ENCODE measurements at regions not wholly inside any gene's neighbourhood (a gene's known extent, or its start where the extent isn't known, plus 50 kb on each side); places are given as distances from the start of the nearest gene placed in this dataset.
A peak's percentile ranks its signal among the peaks of the same experiment; 100 is the strongest.

GRCh38 chr12:107320033-107320928, 226.9 kb upstream of the CRY1 start:
- DNase-seq (ENCODE audit: low spot score): no peak

GRCh38 chr12:107320929-107321631, 227.7 kb upstream of the CRY1 start:
- DNase-seq (ENCODE audit: low spot score): no peak

GRCh38 chr12:107322063-107322462, 228.7 kb upstream of the CRY1 start:
- DNase-seq (ENCODE audit: low spot score): no peak

- no peak for DNase-seq (ENCODE audit: low spot score)
These were observed 231.8 kb upstream of the CRY1 start for GRCh38 chr12:107325075-107325608.

- DNase-seq (ENCODE audit: low spot score): no peak
These were observed 232.9 kb upstream of the CRY1 start for GRCh38 chr12:107326237-107326636.

GRCh38 chr12:107327651-107328182, 234.4 kb upstream of the CRY1 start:
- no peak for DNase-seq (ENCODE audit: low spot score)

DNA sequence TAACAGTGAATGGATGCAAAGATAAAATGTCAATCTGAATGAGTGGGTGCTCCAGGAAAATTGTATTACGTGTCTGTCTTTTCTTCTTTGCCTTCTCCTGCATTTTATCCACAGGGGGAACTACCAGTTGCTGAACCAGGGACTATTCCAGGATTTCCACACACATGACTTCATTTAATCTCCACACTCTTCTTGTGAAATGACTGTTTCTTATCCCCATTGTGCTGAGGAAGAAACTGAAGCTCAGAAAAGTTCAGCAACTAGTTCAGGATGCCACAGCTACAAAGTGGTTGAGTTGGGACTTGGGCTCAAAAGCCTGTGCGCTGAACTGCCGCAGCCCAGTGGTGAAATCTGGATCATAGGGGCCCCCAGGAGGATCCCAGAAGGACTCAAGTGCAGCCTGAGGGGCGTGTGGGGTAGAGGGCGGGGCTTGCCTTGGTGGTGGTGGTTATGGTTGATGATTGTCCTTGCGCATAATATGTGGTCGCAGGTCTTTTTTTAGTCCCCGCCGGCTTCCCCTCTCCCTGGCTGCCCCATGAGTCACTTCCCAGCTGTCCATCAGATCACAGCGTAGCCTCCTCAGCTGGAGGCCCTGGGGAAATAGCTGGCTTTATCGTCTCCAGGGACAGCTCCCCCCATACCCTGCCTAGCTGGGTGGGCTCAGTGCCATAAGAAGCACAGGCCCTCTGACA, 235.2 kb upstream of the CRY1 start:
- DNase-seq (ENCODE audit: low spot score): no peak

GRCh38 chr12:107329569-107330324, 236.4 kb upstream of the CRY1 start:
- DNase-seq (ENCODE audit: low spot score): no peak

- no peak for DNase-seq (ENCODE audit: low spot score)
These were observed 237.6 kb upstream of the CRY1 start for GRCh38 chr12:107330831-107331431.

GRCh38 chr12:107331471-107331870, 238.1 kb upstream of the CRY1 start:
- no peak for DNase-seq (ENCODE audit: low spot score)

DNA sequence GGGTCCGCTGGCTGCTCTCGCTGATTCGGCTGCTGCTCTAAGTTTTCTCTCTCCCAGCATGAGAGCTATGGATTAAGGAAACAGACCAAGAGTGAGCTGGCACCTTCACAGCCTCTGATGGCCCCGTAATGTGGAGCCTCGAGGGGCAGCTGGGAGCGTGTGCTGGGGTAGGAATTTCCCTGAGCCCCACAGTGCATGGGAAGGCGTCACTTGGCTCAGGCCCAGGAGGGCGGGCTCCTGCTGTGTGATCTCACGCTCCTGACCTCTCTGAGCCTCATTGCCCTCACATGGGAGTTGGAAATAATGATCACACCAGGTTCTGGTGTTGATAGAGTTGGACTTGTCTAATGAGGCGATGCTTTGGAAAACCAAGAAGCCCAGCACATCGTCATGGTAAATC, 238.6 kb upstream of the CRY1 start:
- no peak for DNase-seq (ENCODE audit: low spot score)

- DNase-seq (ENCODE audit: low spot score): no peak
These were observed 239.4 kb upstream of the CRY1 start for GRCh38 chr12:107332743-107333142.

DNA sequence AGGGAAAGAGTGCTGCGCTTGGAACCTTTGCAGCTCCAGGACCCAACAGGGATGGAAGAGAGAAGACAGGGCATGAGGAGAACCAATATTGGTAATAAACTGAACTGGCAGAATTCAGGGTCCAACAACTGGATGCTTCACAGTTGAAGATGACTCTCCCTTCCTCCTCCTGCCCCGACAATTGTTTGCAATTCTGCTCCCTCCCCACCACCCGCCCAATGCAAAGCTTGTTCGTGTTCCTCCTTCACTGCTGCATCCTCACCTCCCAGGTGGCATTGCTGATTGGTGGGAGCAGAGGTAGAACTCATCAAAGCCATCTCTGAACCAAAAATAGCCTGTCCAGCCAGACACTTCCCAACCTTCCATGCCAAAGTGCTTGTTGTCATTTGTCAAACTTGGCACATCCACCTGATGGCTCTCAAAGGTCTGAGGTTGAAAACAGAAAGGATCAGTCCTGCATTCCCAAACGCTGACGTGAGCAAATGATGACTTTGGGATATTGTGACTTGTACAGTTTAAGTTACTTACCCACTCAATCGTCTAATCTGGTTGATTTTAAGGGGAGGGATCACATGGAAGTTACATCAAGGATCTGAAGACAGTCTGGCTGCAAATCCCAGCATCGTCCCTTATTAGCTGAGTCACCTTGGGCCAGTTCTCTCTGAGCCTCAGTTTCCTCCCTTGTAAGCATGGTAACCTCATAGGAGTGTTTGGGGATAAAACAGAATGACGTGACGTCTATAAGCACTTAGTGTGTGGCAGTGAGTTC, 242.6 kb upstream of the CRY1 start:
- DNase-seq (ENCODE audit: low spot score): no peak

- no peak for DNase-seq (ENCODE audit: low spot score)
These were observed 243.3 kb upstream of the CRY1 start for GRCh38 chr12:107336695-107337094.

DNA sequence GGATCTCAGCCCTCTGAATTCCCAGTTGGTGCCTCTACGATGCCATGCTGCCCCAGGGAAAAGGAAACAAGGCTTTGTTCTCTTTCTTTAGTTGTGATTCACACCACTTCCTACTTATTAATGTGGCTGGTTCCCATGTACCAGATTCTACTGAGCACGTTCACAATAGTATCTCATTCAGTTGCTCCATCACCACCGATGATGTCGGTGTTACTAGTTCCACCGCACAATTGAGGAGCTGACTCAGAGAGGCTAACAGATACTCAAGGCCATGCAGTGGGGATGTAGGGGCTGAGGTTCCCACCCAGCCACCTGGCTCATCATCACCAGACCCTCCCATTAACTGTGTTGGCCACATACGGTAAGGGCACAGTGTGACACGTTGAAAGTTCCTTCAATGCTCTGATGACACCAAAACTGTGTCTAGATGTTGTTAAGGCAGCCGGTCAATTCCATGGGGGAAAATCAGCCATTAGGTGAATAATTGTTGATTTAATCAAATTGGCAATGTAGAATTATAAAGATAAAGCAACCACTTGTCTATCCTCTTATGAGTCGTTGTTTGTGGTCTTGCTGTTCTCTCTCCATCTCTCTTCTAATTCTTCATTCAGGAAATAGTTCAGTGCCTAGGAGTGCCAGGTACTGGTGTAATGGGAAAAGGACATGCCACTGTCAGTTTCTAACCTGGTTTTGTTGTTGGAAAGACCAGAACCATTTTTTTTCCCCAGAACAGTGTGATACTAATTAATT, 244.2 kb upstream of the CRY1 start:
- DNase-seq (ENCODE audit: low spot score): no peak

- no peak for DNase-seq (ENCODE audit: low spot score)
These were observed 246.1 kb upstream of the CRY1 start for GRCh38 chr12:107339487-107339886.

DNA sequence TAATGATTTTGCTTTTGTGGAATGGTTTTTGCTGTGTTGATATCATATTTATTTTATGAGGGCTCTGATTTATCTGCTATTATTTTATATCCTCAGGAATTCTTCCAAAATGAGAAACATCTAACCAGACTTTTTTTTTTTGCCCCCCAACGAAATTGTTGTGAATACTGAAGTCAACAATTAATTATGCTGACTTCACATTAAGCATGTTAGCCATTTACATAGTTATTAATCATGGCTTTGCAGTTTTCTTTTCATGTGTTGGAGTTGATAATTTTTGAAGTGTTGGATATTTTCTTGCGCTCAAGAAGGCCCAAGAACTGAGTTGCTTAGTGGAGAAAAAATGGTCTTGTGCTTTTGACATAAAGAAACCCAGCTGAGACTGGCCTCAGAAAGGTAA, 246.6 kb upstream of the CRY1 start:
- DNase-seq (ENCODE audit: low spot score): no peak

- DNase-seq (ENCODE audit: low spot score): peak; percentile 15
These were observed 247.5 kb upstream of the CRY1 start for GRCh38 chr12:107340898-107341297.

DNA sequence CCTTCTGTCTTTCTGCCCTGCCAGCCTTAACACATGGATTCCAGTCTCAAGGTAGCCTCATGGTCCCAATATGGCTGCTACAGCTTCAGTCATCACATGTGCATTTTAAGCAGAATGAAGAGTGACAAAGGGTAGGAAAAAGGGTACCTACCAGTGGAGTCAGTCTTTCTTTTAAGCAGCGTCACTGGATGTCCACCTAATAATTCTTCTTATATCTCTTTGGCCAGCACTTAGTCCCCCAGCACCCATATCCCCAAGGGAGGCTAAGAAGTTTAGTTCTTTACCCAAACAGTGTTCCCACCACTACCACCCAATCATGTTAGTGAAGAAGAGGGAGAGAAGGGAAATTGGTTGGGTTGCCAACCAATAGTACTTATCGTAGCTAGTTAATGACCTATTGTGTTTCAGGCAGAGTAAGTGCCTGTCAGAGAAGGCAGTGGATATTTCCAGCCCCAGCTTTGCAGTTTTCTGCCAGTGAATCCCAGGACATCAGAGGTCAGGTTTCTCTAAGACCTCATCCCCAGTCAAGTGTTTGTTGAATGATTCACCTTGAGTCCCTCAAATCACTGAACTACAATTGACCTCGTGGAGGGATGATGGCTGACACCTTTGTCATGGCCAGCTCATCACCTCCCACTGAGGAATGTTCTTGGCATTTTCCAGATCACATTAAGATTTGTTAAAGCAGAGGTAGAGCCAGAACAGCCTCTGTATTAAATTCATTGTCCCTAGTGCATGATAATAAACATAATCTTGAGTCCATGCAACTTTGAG, 250.9 kb upstream of the CRY1 start:
- no peak for DNase-seq (ENCODE audit: low spot score)

Data from Ammon's horn (tissue), 1 donor.